NT2/D1 (cell line): ENCODE measurements at regions not wholly inside any gene's neighbourhood (a gene's known extent, or its start where the extent isn't known, plus 50 kb on each side); places are given as distances from the start of the nearest gene placed in this dataset.

Source experiments
- SUZ12 ChIP-seq: IDR thresholded peaks from 2 replicates; pipeline ENCODE4 v1.6.1; 2011; ENCODE audit not compliant: insufficient read length, insufficient read depth; ENCODE audit errors: extremely low read depth
- YY1 ChIP-seq: IDR thresholded peaks from 2 replicates; pipeline ENCODE4 v1.6.1; 2011; ENCODE audit not compliant: insufficient read length, insufficient read depth
- ZNF274 ChIP-seq: IDR thresholded peaks from 2 replicates; pipeline ENCODE4 v1.6.1; 2011; ENCODE audit warnings: mild to moderate bottlenecking, low read depth, low read length

- TF ChIP-seq SUZ12 = no peak
- TF ChIP-seq ZNF274 = no peak
- TF ChIP-seq YY1 = no peak
Measured at GRCh38 chr18:73531601-73532000, 616.0 kb downstream of the FBXO15 start.
